ENCODE measurements at regions not wholly inside any gene's neighbourhood (a gene's known extent, or its start where the extent isn't known, plus 50 kb on each side); places are given as distances from the start of the nearest gene placed in this dataset.
A peak's percentile ranks its signal among the peaks of the same experiment; 100 is the strongest.

DNA sequence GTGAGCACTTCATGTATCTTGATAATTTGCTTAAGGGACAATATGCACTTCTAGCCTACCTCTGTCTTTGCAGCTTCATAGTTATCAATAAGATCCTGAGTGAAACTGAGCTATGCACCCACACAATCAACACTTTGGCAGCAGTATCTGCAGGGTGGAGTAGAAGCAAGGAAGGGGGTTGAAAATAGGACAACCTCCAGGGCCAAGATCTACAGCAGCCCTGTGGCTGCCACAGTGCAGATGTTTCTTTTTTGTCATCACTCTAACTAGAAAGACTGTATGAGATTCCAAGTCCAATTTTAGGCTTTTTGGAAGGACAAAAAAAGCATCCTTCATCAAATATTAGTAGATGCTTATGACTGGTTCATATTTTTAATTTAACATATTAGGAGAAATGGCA, 336.1 kb upstream of the CITED2 start:
- Mint-ChIP-seq H3K36me3 (ENCODE audit: low read depth) (no peaks in the 10 kb centered on the region), H3K27me3 (ENCODE audit: low read depth) (no peaks in the 10 kb centered on the region), H3K9me3 (peaks cover 5% of the 10 kb centered on the region), H3K27ac (ENCODE audit: unreplicated experiment) (no peak overlapping the region), H3K4me3 (no peak overlapping the region), H3K4me1 (peaks cover 35% of the 10 kb centered on the region)
- TF ChIP-seq, protein P1, sequence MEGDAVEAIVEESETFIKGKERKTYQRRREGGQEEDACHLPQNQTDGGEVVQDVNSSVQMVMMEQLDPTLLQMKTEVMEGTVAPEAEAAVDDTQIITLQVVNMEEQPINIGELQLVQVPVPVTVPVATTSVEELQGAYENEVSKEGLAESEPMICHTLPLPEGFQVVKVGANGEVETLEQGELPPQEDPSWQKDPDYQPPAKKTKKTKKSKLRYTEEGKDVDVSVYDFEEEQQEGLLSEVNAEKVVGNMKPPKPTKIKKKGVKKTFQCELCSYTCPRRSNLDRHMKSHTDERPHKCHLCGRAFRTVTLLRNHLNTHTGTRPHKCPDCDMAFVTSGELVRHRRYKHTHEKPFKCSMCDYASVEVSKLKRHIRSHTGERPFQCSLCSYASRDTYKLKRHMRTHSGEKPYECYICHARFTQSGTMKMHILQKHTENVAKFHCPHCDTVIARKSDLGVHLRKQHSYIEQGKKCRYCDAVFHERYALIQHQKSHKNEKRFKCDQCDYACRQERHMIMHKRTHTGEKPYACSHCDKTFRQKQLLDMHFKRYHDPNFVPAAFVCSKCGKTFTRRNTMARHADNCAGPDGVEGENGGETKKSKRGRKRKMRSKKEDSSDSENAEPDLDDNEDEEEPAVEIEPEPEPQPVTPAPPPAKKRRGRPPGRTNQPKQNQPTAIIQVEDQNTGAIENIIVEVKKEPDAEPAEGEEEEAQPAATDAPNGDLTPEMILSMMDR (conservative IDR thresholded peaks at IDR 0.05), result no peak
- DNase-seq (ENCODE audit: low read depth, low spot score), result no peak

DNA sequence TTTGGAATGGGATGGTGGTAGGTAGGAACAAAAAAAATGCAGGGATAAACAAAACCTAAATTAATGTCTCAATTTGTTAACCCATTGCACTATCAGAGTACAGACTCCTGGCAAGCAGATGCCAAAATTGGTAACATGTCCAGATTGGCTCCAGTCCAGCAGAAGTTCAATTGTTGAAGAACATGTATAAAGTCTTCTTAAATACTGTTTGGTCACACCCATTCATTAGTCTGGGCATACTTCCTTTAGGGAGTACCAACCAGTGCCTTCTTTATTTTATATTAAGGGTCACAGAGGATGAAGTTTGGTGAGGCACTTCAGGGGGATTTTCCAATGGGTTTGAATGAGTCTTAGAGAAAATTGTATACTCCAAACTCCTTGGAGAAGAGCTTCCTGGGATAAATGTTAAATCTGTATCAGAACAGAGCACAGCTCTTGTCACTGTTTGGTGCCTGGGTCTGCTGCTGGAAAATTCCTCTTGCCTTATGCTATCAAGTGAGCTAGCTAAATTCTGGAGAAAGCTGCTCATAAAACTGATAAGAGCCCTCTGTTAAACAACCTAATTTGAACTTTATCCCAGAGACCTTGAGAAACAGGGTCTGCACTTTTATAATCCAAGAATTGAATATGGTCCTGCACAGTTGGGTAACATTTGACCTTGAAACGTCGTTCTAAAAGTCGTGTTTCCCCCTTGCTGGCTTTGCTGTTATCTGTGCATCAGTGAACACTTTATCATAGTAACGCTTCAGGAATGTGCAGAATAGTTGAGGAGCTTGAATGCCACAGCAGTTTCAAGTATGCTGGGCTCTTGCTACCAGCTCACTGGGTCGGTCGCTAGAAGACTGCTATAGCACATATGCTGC, 334.1 kb upstream of the CITED2 start:
- H3K4me1 Mint-ChIP-seq, result peaks cover 32% of the 10 kb centered on the region
- no peaks in the 10 kb centered on the region for H3K36me3 Mint-ChIP-seq (ENCODE audit: low read depth)
- peak overlapping the region; percentile 46 for H3K27ac Mint-ChIP-seq (ENCODE audit: unreplicated experiment)
- peaks cover 2% of the 10 kb centered on the region for H3K9me3 Mint-ChIP-seq
- TF ChIP-seq, protein P1 (conservative IDR thresholded peaks at IDR 0.05), result no peak
- DNase-seq (ENCODE audit: low read depth, low spot score), result no peak
- peak overlapping the region; percentile 2 for H3K4me3 Mint-ChIP-seq
- H3K27me3 Mint-ChIP-seq (ENCODE audit: low read depth), result no peaks in the 10 kb centered on the region

DNA sequence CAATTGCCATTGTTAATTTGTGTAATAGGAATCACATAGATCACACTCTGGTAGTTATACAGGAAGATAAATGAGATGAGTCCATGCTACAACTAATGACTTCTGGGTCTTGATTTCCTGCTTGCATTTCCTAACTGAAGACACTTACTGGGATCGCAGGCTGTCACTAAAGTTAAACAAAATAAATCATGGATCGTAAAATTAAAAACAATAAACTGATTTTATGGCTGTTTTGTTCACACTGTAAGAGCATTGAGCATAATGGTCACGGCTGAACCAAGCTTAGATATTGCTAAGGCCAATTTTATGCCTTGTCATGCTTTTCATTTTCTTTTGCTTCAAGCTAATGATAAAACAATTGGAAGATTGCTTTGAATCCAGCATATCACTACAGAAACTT, 332.5 kb upstream of the CITED2 start:
- DNase-seq (ENCODE audit: low read depth, low spot score), result no peak
- no peaks in the 10 kb centered on the region for H3K9me3 Mint-ChIP-seq
- TF ChIP-seq, protein P1 (conservative IDR thresholded peaks at IDR 0.05), result no peak
- H3K27me3 Mint-ChIP-seq (ENCODE audit: low read depth), result no peaks in the 10 kb centered on the region
- peaks cover 22% of the 10 kb centered on the region for H3K4me1 Mint-ChIP-seq
- H3K4me3 Mint-ChIP-seq, result no peak overlapping the region
- H3K27ac Mint-ChIP-seq (ENCODE audit: unreplicated experiment), result no peak overlapping the region
- H3K36me3 Mint-ChIP-seq (ENCODE audit: low read depth), result no peaks in the 10 kb centered on the region

DNA sequence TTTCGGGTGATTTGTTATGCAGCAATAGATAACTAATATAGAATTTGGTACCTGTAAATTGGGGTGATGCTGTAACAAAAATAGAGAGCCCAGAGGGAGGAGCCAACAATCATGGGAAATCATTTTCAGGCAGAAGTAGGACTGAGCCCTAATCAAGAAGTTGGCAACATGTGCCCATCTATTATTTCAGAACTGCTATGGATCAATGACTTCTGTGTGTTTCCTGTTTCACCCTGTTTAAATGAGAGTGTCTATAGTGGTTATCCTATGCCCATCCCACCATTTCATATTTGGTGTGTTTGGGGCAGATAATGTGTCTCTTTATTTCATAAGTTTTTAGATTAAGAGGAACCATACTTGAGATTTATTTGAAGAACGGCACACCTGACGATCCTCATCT, 330.8 kb upstream of the CITED2 start:
- H3K4me3 Mint-ChIP-seq, result no peak overlapping the region

DNA sequence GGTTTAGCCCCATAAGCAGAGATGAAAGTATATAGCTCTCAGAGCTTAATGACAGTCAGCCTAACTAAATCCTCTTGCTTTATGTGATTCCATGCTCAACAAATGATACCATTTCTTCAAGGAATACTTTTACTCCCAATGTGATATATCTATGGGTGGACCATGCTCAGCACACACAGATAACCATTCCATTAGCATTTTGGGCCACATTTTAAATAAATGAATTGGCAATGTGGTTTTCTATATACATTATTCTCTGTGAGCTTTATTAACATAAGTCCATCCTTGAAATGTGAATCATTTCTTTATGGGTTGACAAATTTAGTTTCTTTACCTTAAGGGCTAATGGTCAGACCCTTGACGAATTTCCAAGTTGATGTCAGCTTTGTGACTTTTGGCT, 329.3 kb upstream of the CITED2 start:
- Mint-ChIP-seq H3K9me3 (no peaks in the 10 kb centered on the region), H3K4me1 (peaks cover 13% of the 10 kb centered on the region), H3K36me3 (ENCODE audit: low read depth) (no peaks in the 10 kb centered on the region), H3K27me3 (ENCODE audit: low read depth) (no peaks in the 10 kb centered on the region), H3K4me3 (no peak overlapping the region), H3K27ac (ENCODE audit: unreplicated experiment) (no peak overlapping the region)
- TF ChIP-seq, protein P1 (conservative IDR thresholded peaks at IDR 0.05), result no peak
- no peak for DNase-seq (ENCODE audit: low read depth, low spot score)

More for the DNA sequence above, 330.8 kb upstream of the CITED2 start:
- Mint-ChIP-seq H3K4me1 (peaks cover 20% of the 10 kb centered on the region), H3K36me3 (ENCODE audit: low read depth) (no peaks in the 10 kb centered on the region), H3K27ac (ENCODE audit: unreplicated experiment) (no peak overlapping the region), H3K27me3 (ENCODE audit: low read depth) (no peaks in the 10 kb centered on the region), H3K9me3 (no peaks in the 10 kb centered on the region)
- TF ChIP-seq, protein P1 (conservative IDR thresholded peaks at IDR 0.05), result no peak
- no peak for DNase-seq (ENCODE audit: low read depth, low spot score)

Data from neural crest cell (in vitro differentiated cells).